Stimulated activated CD4-positive, alpha-beta T cell treated with anti-CD3 and anti-CD28 coated beads, Interleukin-15, amount 100 ng/mL, for 24 hours (primary cell): ENCODE measurements at regions not wholly inside any gene's neighbourhood (a gene's known extent, or its start where the extent isn't known, plus 50 kb on each side); places are given as distances from the start of the nearest gene placed in this dataset.
A peak's percentile ranks its signal among the peaks of the same experiment; 100 is the strongest.

Experiments
- DNase-seq: peaks from one replicate; pipeline ENCODE4 v3.0.0-alpha.2; 2020

DNA sequence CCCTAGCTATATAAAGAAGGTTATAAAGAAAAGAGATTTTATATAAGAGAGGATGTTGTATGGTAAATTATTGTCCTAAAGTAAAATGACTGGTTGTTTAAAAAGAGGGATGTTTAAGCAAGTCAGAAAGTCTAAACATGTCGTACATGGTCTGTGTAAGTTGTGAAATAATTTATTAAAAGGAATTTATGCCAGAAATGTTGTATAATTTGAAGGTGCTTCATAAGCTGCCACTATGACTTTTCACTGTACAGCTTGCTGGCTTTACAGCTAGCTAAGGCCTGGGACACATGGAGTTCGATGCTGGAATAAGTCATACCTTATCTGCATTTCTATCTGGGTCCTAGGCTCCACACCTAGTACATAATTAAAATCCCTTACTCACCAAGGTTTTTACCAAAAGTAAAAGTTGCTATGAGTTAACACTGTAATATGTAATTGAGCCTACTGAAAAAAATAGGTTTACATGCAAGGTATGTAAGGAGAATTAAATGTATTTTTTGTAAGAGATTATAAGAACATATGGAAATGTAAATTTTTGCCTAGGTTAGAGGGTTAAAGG is 59.0 kb upstream of the EDEM3 start:
- no peak for DNase-seq

GRCh38 chr1:184811439-184812111 is 56.9 kb upstream of the EDEM3 start:
- no peak for DNase-seq

DNA sequence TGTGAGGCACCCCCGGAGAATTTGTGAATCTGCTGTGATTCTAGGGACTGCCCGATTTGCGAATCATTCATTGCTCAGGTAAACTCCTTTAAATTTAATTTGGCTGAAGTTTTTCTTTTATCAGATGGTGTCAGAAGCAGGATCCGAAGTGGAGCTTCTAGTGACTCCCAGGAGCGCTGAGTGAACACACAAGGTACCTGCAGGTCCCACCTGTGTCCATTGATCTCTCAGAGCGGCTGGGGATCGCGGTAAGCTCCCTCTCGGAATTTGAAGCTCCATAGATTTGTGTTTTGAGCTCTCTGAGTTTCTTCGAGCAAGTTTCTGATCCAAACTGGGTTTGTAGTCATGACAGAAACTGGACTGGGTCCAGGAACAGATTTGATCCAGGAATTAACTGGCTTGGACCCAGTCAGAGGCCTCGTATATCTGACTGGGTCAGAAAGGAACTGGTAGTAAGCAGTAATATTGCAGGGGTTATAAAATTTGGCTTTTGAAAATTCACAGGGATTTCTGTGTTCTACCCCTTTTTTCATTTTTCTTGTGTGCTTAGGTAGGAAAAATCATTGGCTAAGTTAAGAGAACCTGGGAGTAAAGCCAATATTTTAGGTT is 56.2 kb upstream of the EDEM3 start:
- DNase-seq: no peak

GRCh38 chr1:184806296-184806721 is 51.7 kb upstream of the EDEM3 start:
- no peak for DNase-seq

GRCh38 chr1:184805667-184806295 is 51.1 kb upstream of the EDEM3 start:
- DNase-seq: peak; percentile 87
